ENCODE measurements at regions not wholly inside any gene's neighbourhood (a gene's known extent, or its start where the extent isn't known, plus 50 kb on each side); places are given as distances from the start of the nearest gene placed in this dataset.
A peak's percentile ranks its signal among the peaks of the same experiment; 100 is the strongest.

- DNase-seq (ENCODE audit: low read depth) = no peak
- no peak for TF ChIP-seq CTCF (IDR thresholded peaks at IDR 0.05; ENCODE audit: insufficient read depth, low read depth, low read length)
- H3K4me3 ChIP-seq (ENCODE audit: low read depth, low read length) = no peak overlapping the region
These were observed 668.0 kb upstream of the RIOK2 start for GRCh38 chr5:97851036-97851435.

- DNase-seq (ENCODE audit: low read depth) = peak; percentile 24
- TF ChIP-seq CTCF (IDR thresholded peaks at IDR 0.05; ENCODE audit: insufficient read depth, low read depth, low read length) = no peak
- no peak overlapping the region for H3K4me3 ChIP-seq (ENCODE audit: low read depth, low read length)
These were observed 672.1 kb upstream of the RIOK2 start for GRCh38 chr5:97854871-97855762.

- H3K4me3 ChIP-seq (ENCODE audit: low read depth, low read length) = no peak overlapping the region
- DNase-seq (ENCODE audit: low read depth) = peak; percentile 43
- TF ChIP-seq CTCF (IDR thresholded peaks at IDR 0.05; ENCODE audit: insufficient read depth, low read depth, low read length) = no peak
These were observed 691.4 kb upstream of the RIOK2 start for GRCh38 chr5:97874491-97874890.

GRCh38 chr5:97876272-97876671, 693.2 kb upstream of the RIOK2 start:
- H3K4me3 ChIP-seq (ENCODE audit: low read depth, low read length) = no peak overlapping the region
- TF ChIP-seq CTCF (IDR thresholded peaks at IDR 0.05; ENCODE audit: insufficient read depth, low read depth, low read length) = no peak
- DNase-seq (ENCODE audit: low read depth) = no peak

GRCh38 chr5:97877588-97877987, 694.5 kb upstream of the RIOK2 start:
- no peak for DNase-seq (ENCODE audit: low read depth)
- TF ChIP-seq CTCF (IDR thresholded peaks at IDR 0.05; ENCODE audit: insufficient read depth, low read depth, low read length) = no peak

GRCh38 chr5:97888439-97888838, 705.4 kb upstream of the RIOK2 start:
- H3K4me3 ChIP-seq (ENCODE audit: low read depth, low read length) = no peak overlapping the region
- DNase-seq (ENCODE audit: low read depth) = no peak
- TF ChIP-seq CTCF (IDR thresholded peaks at IDR 0.05; ENCODE audit: insufficient read depth, low read depth, low read length) = no peak

More at GRCh38 chr5:97877588-97877987, 694.5 kb upstream of the RIOK2 start:
- H3K4me3 ChIP-seq (ENCODE audit: low read depth, low read length) = no peak overlapping the region

Measured in fibroblast of villous mesenchyme (primary cell).